Astrocyte (in vitro differentiated cells and primary cell): ENCODE measurements at regions not wholly inside any gene's neighbourhood (a gene's known extent, or its start where the extent isn't known, plus 50 kb on each side); places are given as distances from the start of the nearest gene placed in this dataset.

Source experiments
- DNase-seq: peaks from one replicate; pipeline ENCODE4 v3.0.0-alpha.2; 2010; ENCODE audit warnings: low read depth
- FAIRE-seq: peaks from 2 replicates; lab custom pipeline; 2011; peaks lifted over from hg19 to GRCh38; lab: Jason Lieb, UNC
- H2AFZ ChIP-seq: 2 replicates; pipeline ENCODE4 v1.6.0; 2012; ENCODE audit warnings: low read depth, low read length, inconsistent platforms
- H3K27ac ChIP-seq: 2 replicates; pipeline ENCODE4 v1.5.1; 2011; ENCODE audit warnings: low read depth, low read length, inconsistent platforms
- H3K27me3 ChIP-seq: 2 replicates; pipeline ENCODE4 v1.6.0; 2011; ENCODE audit warnings: low read length, inconsistent platforms; ENCODE audit not compliant: insufficient read depth
- H3K36me3 ChIP-seq: 2 replicates; pipeline ENCODE4 v1.5.1; 2011; ENCODE audit warnings: low read length, inconsistent platforms; ENCODE audit not compliant: insufficient read depth
- H3K4me1 ChIP-seq: 2 replicates; pipeline ENCODE4 v1.5.1; 2011; ENCODE audit warnings: low read length, inconsistent platforms; ENCODE audit not compliant: insufficient read depth
- H3K4me2 ChIP-seq: 2 replicates; pipeline ENCODE4 v1.6.0; 2012; ENCODE audit warnings: low read length, inconsistent platforms
- H3K4me3 ChIP-seq: 2 replicates; pipeline ENCODE4 v1.5.1; 2011; ENCODE audit warnings: low read depth, mild to moderate bottlenecking, low read length, inconsistent platforms; ENCODE audit not compliant: insufficient read depth
- H3K79me2 ChIP-seq: 2 replicates; pipeline ENCODE4 v1.6.0; 2012; ENCODE audit warnings: mild to moderate bottlenecking, low read length, inconsistent platforms; ENCODE audit not compliant: insufficient read depth
- H3K9ac ChIP-seq: 2 replicates; pipeline ENCODE4 v1.6.0; 2012; ENCODE audit warnings: mild to moderate bottlenecking, low read length, inconsistent platforms
- H3K9me3 ChIP-seq: 2 replicates; pipeline ENCODE4 v1.5.1; 2012; ENCODE audit warnings: low read depth, mild to moderate bottlenecking, low read length, inconsistent platforms; ENCODE audit not compliant: insufficient read depth
- H4K20me1 ChIP-seq: 2 replicates; pipeline ENCODE4 v1.6.0; 2012; ENCODE audit warnings: low read length, inconsistent platforms; ENCODE audit not compliant: insufficient read depth
- H3K27ac Mint-ChIP-seq: one replicate; pipeline ENCODE4 v1.8.0; 2021; ENCODE audit warnings: mild to moderate bottlenecking, mixed read lengths; ENCODE audit not compliant: unreplicated experiment
- H3K27me3 Mint-ChIP-seq: one replicate; pipeline ENCODE4 v1.8.0; 2021; ENCODE audit warnings: low read depth, mixed read lengths; ENCODE audit not compliant: unreplicated experiment
- H3K36me3 Mint-ChIP-seq: one replicate; pipeline ENCODE4 v1.8.0; 2021; ENCODE audit warnings: low read depth, mixed read lengths; ENCODE audit not compliant: unreplicated experiment
- H3K4me1 Mint-ChIP-seq: one replicate; pipeline ENCODE4 v1.8.0; 2021; ENCODE audit warnings: low read depth, mixed read lengths; ENCODE audit not compliant: unreplicated experiment
- H3K4me3 Mint-ChIP-seq: one replicate; pipeline ENCODE4 v1.8.0; 2021; ENCODE audit warnings: mild to moderate bottlenecking, moderate library complexity, mixed read lengths; ENCODE audit not compliant: unreplicated experiment
- H3K9me3 Mint-ChIP-seq: one replicate; pipeline ENCODE4 v1.8.0; 2021; ENCODE audit warnings: mild to moderate bottlenecking, mixed read lengths; ENCODE audit not compliant: unreplicated experiment
- CTCF ChIP-seq: IDR thresholded peaks from 2 replicates; pipeline ENCODE4 v1.5.1; 2011; ENCODE audit warnings: low read depth, mild to moderate bottlenecking, inconsistent platforms, low read length, moderate library complexity; ENCODE audit not compliant: insufficient read depth
- EZH2 ChIP-seq: IDR thresholded peaks from 2 replicates; pipeline ENCODE4 v1.6.1; 2012; ENCODE audit warnings: mild to moderate bottlenecking, low read length, inconsistent platforms; ENCODE audit not compliant: insufficient read depth

- Mint-ChIP-seq H3K27ac (no peak overlapping the region), H3K36me3 (no peaks in the 10 kb centered on the region), H3K4me1 (no peaks in the 10 kb centered on the region), H3K27me3 (peaks cover 13% of the 10 kb centered on the region), H3K4me3 (no peak overlapping the region), H3K9me3 (no peaks in the 10 kb centered on the region)
- no peak for TF ChIP-seq CTCF
- no peak for TF ChIP-seq EZH2
- Histone ChIP-seq H3K4me3 (no peak overlapping the region), H3K9me3 (no peaks in the 10 kb centered on the region), H3K4me2 (no peak overlapping the region), H3K36me3 (no peaks in the 10 kb centered on the region), H3K79me2 (no peaks in the 10 kb centered on the region), H4K20me1 (no peaks in the 10 kb centered on the region), H3K27ac (no peak overlapping the region), H3K4me1 (no peaks in the 10 kb centered on the region), H3K9ac (no peak overlapping the region), H2AFZ (no peak overlapping the region), H3K27me3 (no peaks in the 10 kb centered on the region)
- no peak for DNase-seq
- FAIRE-seq, result no peak
Observed at GRCh38 chr5:173706700-173707099, 90.2 kb upstream of the BOD1 start.

DNA sequence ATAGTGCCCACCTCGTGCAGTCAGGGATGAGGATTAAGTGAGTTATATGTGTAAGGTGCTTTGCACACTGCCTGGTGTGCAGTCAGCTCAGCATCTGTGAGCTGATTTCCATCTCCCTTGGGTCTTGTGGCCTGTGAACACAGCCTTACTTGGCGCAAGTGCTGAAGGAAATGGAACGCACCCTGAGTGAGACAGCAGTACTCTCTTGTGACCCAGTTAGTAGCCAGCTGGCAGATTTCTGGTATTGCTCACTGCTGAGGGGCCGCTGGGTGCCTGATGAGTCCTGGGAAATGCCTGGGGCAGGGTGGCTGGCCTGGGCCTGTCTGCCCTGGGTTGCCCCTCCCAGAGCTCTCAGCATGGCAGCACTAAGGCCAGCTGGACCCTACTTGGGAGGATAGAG, 90.9 kb upstream of the BOD1 start:
- no peak overlapping the region for H3K4me3 Mint-ChIP-seq
- Histone ChIP-seq H3K4me2 (no peak overlapping the region), H3K4me3 (no peak overlapping the region), H4K20me1 (no peaks in the 10 kb centered on the region), H3K4me1 (no peaks in the 10 kb centered on the region), H3K27ac (no peak overlapping the region), H3K9ac (no peak overlapping the region), H3K27me3 (no peaks in the 10 kb centered on the region), H2AFZ (no peak overlapping the region), H3K36me3 (no peaks in the 10 kb centered on the region), H3K9me3 (no peaks in the 10 kb centered on the region), H3K79me2 (no peaks in the 10 kb centered on the region)
- no peak overlapping the region for H3K27ac Mint-ChIP-seq
- peaks cover 2% of the 10 kb centered on the region for H3K4me1 Mint-ChIP-seq
- no peak for FAIRE-seq
- no peak for TF ChIP-seq CTCF
- no peak for TF ChIP-seq EZH2
- no peaks in the 10 kb centered on the region for H3K36me3 Mint-ChIP-seq
- DNase-seq, result peak; percentile 56
- H3K27me3 Mint-ChIP-seq, result peaks cover 14% of the 10 kb centered on the region
- H3K9me3 Mint-ChIP-seq, result no peaks in the 10 kb centered on the region

DNA sequence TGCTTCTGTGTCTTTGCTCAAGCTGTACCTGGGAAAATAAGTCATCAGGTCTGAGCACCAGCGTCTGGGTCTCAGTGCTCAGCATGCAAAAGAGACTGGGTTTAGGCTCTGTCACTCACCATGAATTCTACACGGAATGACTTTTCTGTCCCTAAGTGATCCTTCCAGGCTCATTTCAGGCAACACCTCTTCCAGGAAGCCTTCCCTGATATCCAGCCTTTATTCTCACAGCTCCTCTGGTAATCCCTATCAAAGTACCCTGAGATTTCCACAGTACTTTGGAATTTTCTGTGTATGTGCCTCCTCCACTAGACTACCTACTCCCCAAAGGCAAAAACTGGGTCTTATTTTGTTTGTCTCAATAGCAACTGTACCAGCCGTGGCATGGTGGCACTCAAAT, 92.7 kb upstream of the BOD1 start:
- Histone ChIP-seq H2AFZ (no peak overlapping the region), H3K27me3 (no peaks in the 10 kb centered on the region), H4K20me1 (no peaks in the 10 kb centered on the region), H3K4me3 (no peak overlapping the region), H3K4me1 (peaks cover under 1% of the 10 kb centered on the region), H3K9ac (no peak overlapping the region), H3K36me3 (no peaks in the 10 kb centered on the region), H3K27ac (no peak overlapping the region), H3K79me2 (no peaks in the 10 kb centered on the region), H3K4me2 (no peak overlapping the region), H3K9me3 (no peaks in the 10 kb centered on the region)
- FAIRE-seq, result no peak
- Mint-ChIP-seq H3K4me3 (no peak overlapping the region), H3K9me3 (no peaks in the 10 kb centered on the region), H3K27ac (no peak overlapping the region), H3K4me1 (peaks cover 4% of the 10 kb centered on the region), H3K36me3 (no peaks in the 10 kb centered on the region), H3K27me3 (peaks cover 5% of the 10 kb centered on the region)
- no peak for DNase-seq
- TF ChIP-seq CTCF (no peak), EZH2 (no peak)
